AG04450 (cell line): ENCODE measurements at regions not wholly inside any gene's neighbourhood (a gene's known extent, or its start where the extent isn't known, plus 50 kb on each side); places are given as distances from the start of the nearest gene placed in this dataset.

ENCODE experiments used
- CTCF ChIA-PET: fragments of 300-600, 350-600 bp; formaldehyde crosslinking; extraction: SDS; loops from one replicate; lab custom pipeline; 2022; ENCODE audit warnings: antibody characterized with exemption, inconsistent platforms; lab: Charles Lee
- POLR2A ChIA-PET: fragments of 350-600 bp; formaldehyde crosslinking; extraction: SDS; loops from one replicate; lab custom pipeline; 2021; ENCODE audit warnings: antibody characterized with exemption, inconsistent platforms; lab: Yijun Ruan, JAX
- DNase-seq: peaks from one replicate; pipeline ENCODE4 v3.0.0-alpha.2; 2011; ENCODE audit warnings: low read depth, low spot score
- H3K27ac ChIP-seq: one replicate; pipeline ENCODE4 v1.5.1; 2012; ENCODE audit warnings: low read depth, low read length, control low read depth
- H3K27me3 ChIP-seq: one replicate; pipeline ENCODE4 v1.6.0; 2012; ENCODE audit warnings: low read length; ENCODE audit not compliant: control insufficient read depth, insufficient read depth
- H3K4me3 ChIP-seq: 2 replicates; pipeline ENCODE4 v1.5.1; 2011; ENCODE audit warnings: mild to moderate bottlenecking, low read depth, low read length, control low read depth
- H3K9me3 ChIP-seq: 2 replicates; pipeline ENCODE4 v1.5.1; 2012; ENCODE audit warnings: low read length; ENCODE audit not compliant: control insufficient read depth, insufficient read depth
- TF ChIP-seq, protein P1 (sequence below): IDR thresholded peaks from 2 replicates; pipeline ENCODE4 v1.5.1; 2011; ENCODE audit warnings: low read depth, low read length, control low read depth, inconsistent platforms

DNA sequence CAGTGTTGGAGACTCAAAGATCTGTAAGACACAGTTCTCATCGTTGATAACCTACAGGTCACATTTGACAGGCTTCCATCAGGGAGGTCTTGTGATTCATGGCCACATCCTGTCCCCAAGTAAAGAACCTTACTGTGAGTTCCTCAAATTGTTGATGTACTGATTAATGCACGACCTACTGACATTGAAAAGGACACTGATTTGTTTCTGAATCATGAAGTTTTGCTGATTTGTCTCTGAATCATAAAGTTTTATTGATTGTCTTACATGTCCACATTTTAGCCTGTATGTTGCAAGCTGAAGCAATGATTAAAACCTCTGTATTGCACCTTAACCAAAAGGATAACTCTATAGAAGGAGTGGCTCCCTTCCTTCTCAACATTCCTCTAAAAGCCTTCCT is 476.3 kb upstream of the RUNX1 start:
- no peak for DNase-seq
- Histone ChIP-seq H3K9me3 (no peaks in the 10 kb centered on the region), H3K27ac (no peak overlapping the region), H3K4me3 (no peak overlapping the region), H3K27me3 (no peaks in the 10 kb centered on the region)
- TF ChIP-seq, protein P1, sequence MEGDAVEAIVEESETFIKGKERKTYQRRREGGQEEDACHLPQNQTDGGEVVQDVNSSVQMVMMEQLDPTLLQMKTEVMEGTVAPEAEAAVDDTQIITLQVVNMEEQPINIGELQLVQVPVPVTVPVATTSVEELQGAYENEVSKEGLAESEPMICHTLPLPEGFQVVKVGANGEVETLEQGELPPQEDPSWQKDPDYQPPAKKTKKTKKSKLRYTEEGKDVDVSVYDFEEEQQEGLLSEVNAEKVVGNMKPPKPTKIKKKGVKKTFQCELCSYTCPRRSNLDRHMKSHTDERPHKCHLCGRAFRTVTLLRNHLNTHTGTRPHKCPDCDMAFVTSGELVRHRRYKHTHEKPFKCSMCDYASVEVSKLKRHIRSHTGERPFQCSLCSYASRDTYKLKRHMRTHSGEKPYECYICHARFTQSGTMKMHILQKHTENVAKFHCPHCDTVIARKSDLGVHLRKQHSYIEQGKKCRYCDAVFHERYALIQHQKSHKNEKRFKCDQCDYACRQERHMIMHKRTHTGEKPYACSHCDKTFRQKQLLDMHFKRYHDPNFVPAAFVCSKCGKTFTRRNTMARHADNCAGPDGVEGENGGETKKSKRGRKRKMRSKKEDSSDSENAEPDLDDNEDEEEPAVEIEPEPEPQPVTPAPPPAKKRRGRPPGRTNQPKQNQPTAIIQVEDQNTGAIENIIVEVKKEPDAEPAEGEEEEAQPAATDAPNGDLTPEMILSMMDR, result no peak
- CTCF ChIA-PET, result no interaction called here
- POLR2A ChIA-PET, result no interaction called here

DNA sequence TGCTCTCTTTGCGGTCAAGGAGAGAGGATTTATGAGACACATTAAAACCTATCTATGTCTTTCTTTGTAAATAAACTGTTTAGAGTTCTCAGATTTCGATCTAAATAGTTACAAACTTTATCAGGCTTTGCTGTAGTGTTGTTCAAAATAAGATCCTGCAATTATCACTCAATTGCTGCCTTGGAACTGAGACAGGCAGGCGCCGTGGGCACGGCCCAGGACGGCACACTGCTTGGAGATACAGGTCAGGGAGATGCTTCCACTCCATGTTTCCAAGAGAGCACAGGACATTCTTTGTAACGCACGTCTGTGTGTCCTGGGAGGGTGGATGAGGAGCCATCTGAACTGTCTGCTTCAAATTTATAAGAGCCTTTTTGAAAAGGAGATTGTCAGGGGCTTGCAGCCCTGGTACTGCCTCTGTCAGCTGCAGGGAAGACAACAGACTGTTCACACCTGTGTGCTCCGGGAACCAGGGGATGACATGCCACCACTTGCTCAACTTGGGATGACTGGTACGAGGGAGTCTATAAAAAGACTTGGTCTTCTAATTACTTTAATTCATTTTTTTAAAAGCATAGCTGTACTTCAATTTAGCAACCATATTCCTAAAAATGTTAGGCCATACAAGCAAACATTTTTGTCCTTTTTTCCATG is 472.9 kb upstream of the RUNX1 start:
- TF ChIP-seq, protein P1, result no peak
- Histone ChIP-seq H3K9me3 (no peaks in the 10 kb centered on the region), H3K27me3 (no peaks in the 10 kb centered on the region), H3K4me3 (no peak overlapping the region), H3K27ac (no peak overlapping the region)
- DNase-seq, result no peak
- CTCF ChIA-PET, result interaction anchor here (0.7 kb wide), 1 partner anchor 11 kb away, joined by 3 read pairs; no protein-coding TSS in a partner anchor
- POLR2A ChIA-PET, result no interaction called here

DNA sequence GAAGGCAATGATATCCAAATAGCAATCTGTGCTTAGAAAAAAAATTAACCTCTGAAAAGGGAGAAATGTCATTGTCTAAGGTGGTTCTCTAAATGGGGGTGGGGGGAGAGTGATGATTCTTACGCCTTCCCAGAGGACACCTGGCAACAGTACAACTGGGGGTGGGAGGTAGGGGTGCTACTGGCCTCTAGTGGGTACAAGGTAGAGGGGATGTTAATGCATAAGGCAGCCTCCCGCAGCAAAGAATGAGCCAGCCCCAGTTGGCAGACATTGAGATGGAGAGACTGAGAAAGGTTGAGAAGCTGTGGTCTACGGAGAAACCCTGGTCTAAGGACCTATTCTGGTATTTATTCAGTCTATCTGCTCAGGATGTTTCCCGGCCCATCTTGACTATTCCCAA is 472.2 kb upstream of the RUNX1 start:
- TF ChIP-seq, protein P1, result no peak
- no peak overlapping the region for H3K27ac ChIP-seq
- ChIA-PET CTCF (no interaction called here), POLR2A (no interaction called here)
- H3K9me3 ChIP-seq, result no peaks in the 10 kb centered on the region
- DNase-seq, result no peak
- H3K4me3 ChIP-seq, result no peak overlapping the region
- no peaks in the 10 kb centered on the region for H3K27me3 ChIP-seq

GRCh38 chr21:35520856-35521255 is 471.8 kb upstream of the RUNX1 start:
- no peak for DNase-seq
- ChIA-PET POLR2A (interaction anchor here (0.5 kb wide), 1 partner anchor 57 kb away, joined by 4 read pairs; no protein-coding TSS in a partner anchor), CTCF (no interaction called here)
- TF ChIP-seq, protein P1, result no peak
- Histone ChIP-seq H3K9me3 (no peaks in the 10 kb centered on the region), H3K27me3 (no peaks in the 10 kb centered on the region), H3K27ac (no peak overlapping the region), H3K4me3 (no peak overlapping the region)

- ChIA-PET CTCF (no interaction called here), POLR2A (no interaction called here)
- no peaks in the 10 kb centered on the region for H3K27me3 ChIP-seq
- no peaks in the 10 kb centered on the region for H3K9me3 ChIP-seq
- DNase-seq, result no peak
- H3K27ac ChIP-seq, result no peak overlapping the region
- TF ChIP-seq, protein P1, result no peak
- no peak overlapping the region for H3K4me3 ChIP-seq
Measured at GRCh38 chr21:35520302-35520701, 471.2 kb upstream of the RUNX1 start.
